Smooth muscle cell (in vitro differentiated cells): ENCODE measurements at regions not wholly inside any gene's neighbourhood (a gene's known extent, or its start where the extent isn't known, plus 50 kb on each side); places are given as distances from the start of the nearest gene placed in this dataset.
A peak's percentile ranks its signal among the peaks of the same experiment; 100 is the strongest.

ENCODE experiments used
- DNase-seq: peaks from one replicate; lab custom pipeline; 2025; ENCODE audit not compliant: unreplicated experiment; lab: John Stamatoyannopoulos, UW
- H2AFZ ChIP-seq: fragments of 200-600 bp; sonication (generic); 2 replicates; pipeline ENCODE4 v1.6.0; 2016; ENCODE audit warnings: antibody characterized with exemption, low read depth, mild to moderate bottlenecking
- H3F3A ChIP-seq: fragments of 200-600 bp; sonication (generic); 2 replicates; pipeline ENCODE4 v1.6.0; 2017; ENCODE audit warnings: antibody characterized with exemption, low read depth
- H3K27ac ChIP-seq: fragments of 200-600 bp; sonication (generic); 2 replicates; pipeline ENCODE4 v1.5.1; 2016; ENCODE audit warnings: low read depth, mild to moderate bottlenecking
- H3K27me3 ChIP-seq: fragments of 200-600 bp; sonication (generic); 2 replicates; pipeline ENCODE4 v1.6.1; 2016; ENCODE audit warnings: low read depth, mild to moderate bottlenecking
- H3K36me3 ChIP-seq: fragments of 200-600 bp; sonication (generic); 2 replicates; pipeline ENCODE4 v1.5.1; 2016; ENCODE audit warnings: low read depth
- H3K4me1 ChIP-seq: fragments of 200-600 bp; sonication (generic); 2 replicates; pipeline ENCODE4 v1.5.1; 2016; ENCODE audit warnings: low read depth
- H3K4me2 ChIP-seq: fragments of 200-600 bp; sonication (generic); 2 replicates; pipeline ENCODE4 v1.6.0; 2016; ENCODE audit warnings: mild to moderate bottlenecking
- H3K4me3 ChIP-seq: fragments of 200-600 bp; sonication (generic); 2 replicates; pipeline ENCODE4 v1.5.1; 2016; ENCODE audit warnings: mild to moderate bottlenecking
- H3K79me2 ChIP-seq: fragments of 200-600 bp; sonication (generic); 2 replicates; pipeline ENCODE4 v1.6.0; 2016; ENCODE audit warnings: low read depth, mild to moderate bottlenecking
- H3K9ac ChIP-seq: fragments of 200-600 bp; sonication (generic); 2 replicates; pipeline ENCODE4 v1.6.0; 2016; ENCODE audit warnings: low read depth
- H3K9me3 ChIP-seq: fragments of 200-600 bp; sonication (generic); replicated peaks from 2 replicates; pipeline ENCODE4 v1.5.1; 2016; ENCODE audit warnings: low read depth
- H4K20me1 ChIP-seq: fragments of 200-600 bp; sonication (generic); 2 replicates; pipeline ENCODE4 v1.6.0; 2016; ENCODE audit warnings: low read depth
- CTCF ChIP-seq: fragments of 200-600 bp; sonication (generic); IDR thresholded peaks from 2 replicates; pipeline ENCODE4 v1.5.1; 2017; ENCODE audit warnings: borderline replicate concordance, mild to moderate bottlenecking, antibody characterized with exemption; ENCODE audit not compliant: insufficient read depth, poor library complexity, severe bottlenecking
- WGBS: methylation state at CpG from one replicate; pipeline ENCODE4 v1.1.7; 2016; ENCODE audit warnings: low lambda C conversion rate; 5-methylcytosine and 5-hydroxymethylcytosine counted together

GRCh38 chr3:150252462-150252861, 155.6 kb upstream of the TSC22D2 start:
- no peaks in the 10 kb centered on the region for H4K20me1 ChIP-seq
- no peaks in the 10 kb centered on the region for H3K9me3 ChIP-seq
- 30% methylated on average over 2 of the region's 2 CpGs for WGBS
- no peaks in the 10 kb centered on the region for H3K36me3 ChIP-seq
- H3K4me3 ChIP-seq, result no peak overlapping the region
- DNase-seq, result no peak
- no peak overlapping the region for H3K9ac ChIP-seq
- peak overlapping the region; percentile 48 for H3K4me2 ChIP-seq
- no peaks in the 10 kb centered on the region for H3K27me3 ChIP-seq
- H3K4me1 ChIP-seq, result peaks cover 35% of the 10 kb centered on the region
- peak overlapping the region; percentile 68 for H3K27ac ChIP-seq
- no peaks in the 10 kb centered on the region for H3K79me2 ChIP-seq
- H2AFZ ChIP-seq, result peak overlapping the region; percentile 68
- H3F3A ChIP-seq, result peaks cover 14% of the 10 kb centered on the region
- TF ChIP-seq CTCF, result no peak

GRCh38 chr3:150251187-150252062, 156.7 kb upstream of the TSC22D2 start:
- no peak overlapping the region for H2AFZ ChIP-seq
- H3K79me2 ChIP-seq, result no peaks in the 10 kb centered on the region
- H3K9ac ChIP-seq, result no peak overlapping the region
- H3F3A ChIP-seq, result peaks cover 14% of the 10 kb centered on the region
- H3K36me3 ChIP-seq, result no peaks in the 10 kb centered on the region
- no peaks in the 10 kb centered on the region for H3K27me3 ChIP-seq
- TF ChIP-seq CTCF, result no peak
- H3K9me3 ChIP-seq, result no peaks in the 10 kb centered on the region
- no peaks in the 10 kb centered on the region for H4K20me1 ChIP-seq
- peaks cover 35% of the 10 kb centered on the region for H3K4me1 ChIP-seq
- H3K4me3 ChIP-seq, result no peak overlapping the region
- H3K27ac ChIP-seq, result peak overlapping the region; percentile 68
- H3K4me2 ChIP-seq, result peak overlapping the region; percentile 48
- DNase-seq, result no peak
- WGBS, result 72% methylated on average over 5 of the region's 5 CpGs

GRCh38 chr3:150249779-150250470, 158.2 kb upstream of the TSC22D2 start:
- DNase-seq, result no peak
- H3K4me1 ChIP-seq, result peaks cover 35% of the 10 kb centered on the region
- peak overlapping the region; percentile 61 for H3K27ac ChIP-seq
- no peak overlapping the region for H3K9ac ChIP-seq
- peak overlapping the region; percentile 75 for H3K4me2 ChIP-seq
- no peak overlapping the region for H2AFZ ChIP-seq
- H3K4me3 ChIP-seq, result no peak overlapping the region
- TF ChIP-seq CTCF, result no peak
- no peaks in the 10 kb centered on the region for H3K9me3 ChIP-seq
- no peaks in the 10 kb centered on the region for H4K20me1 ChIP-seq
- no peaks in the 10 kb centered on the region for H3K79me2 ChIP-seq
- WGBS, result 92% methylated on average over 7 of the region's 7 CpGs
- no peaks in the 10 kb centered on the region for H3K36me3 ChIP-seq
- no peaks in the 10 kb centered on the region for H3K27me3 ChIP-seq
- H3F3A ChIP-seq, result peaks cover 14% of the 10 kb centered on the region
